ENCODE measurements at regions not wholly inside any gene's neighbourhood (a gene's known extent, or its start where the extent isn't known, plus 50 kb on each side); places are given as distances from the start of the nearest gene placed in this dataset.

DNA sequence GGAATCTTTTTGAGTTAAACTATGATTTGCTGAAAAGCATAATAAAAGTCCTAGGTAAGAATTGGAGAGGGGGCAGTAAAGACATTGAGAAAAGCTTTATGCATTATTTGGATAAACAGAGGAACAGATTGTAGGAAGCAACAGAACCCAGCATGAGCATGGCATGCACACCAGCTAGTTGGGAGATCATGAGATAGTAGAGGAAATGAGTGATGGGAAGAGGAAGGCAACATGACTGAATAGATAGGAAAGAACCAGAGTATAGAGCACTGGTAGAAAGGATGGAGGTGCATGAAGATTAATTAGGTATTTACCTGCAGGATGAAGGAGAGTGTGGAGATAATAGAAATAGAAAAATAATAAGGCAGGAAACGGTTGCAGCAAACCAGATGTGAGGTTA, 248.5 kb upstream of the LMO3 start (continued):
- TF ChIP-seq, protein P1, sequence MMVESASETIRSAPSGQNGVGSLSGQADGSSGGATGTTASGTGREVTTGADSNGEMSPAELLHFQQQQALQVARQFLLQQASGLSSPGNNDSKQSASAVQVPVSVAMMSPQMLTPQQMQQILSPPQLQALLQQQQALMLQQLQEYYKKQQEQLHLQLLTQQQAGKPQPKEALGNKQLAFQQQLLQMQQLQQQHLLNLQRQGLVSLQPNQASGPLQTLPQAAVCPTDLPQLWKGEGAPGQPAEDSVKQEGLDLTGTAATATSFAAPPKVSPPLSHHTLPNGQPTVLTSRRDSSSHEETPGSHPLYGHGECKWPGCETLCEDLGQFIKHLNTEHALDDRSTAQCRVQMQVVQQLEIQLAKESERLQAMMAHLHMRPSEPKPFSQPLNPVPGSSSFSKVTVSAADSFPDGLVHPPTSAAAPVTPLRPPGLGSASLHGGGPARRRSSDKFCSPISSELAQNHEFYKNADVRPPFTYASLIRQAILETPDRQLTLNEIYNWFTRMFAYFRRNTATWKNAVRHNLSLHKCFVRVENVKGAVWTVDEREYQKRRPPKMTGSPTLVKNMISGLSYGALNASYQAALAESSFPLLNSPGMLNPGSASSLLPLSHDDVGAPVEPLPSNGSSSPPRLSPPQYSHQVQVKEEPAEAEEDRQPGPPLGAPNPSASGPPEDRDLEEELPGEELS (CRISPR knock-in tag; IDR thresholded peaks at IDR 0.05): no peak
- TF ChIP-seq NFATC4 (CRISPR knock-in tag; IDR thresholded peaks at IDR 0.05) (no peak), TP53 (CRISPR knock-in tag; IDR thresholded peaks at IDR 0.05) (no peak), ZNF263 (CRISPR knock-in tag; IDR thresholded peaks at IDR 0.05; ENCODE audit: low read depth) (no peak), SMAD3 (CRISPR knock-in tag; IDR thresholded peaks at IDR 0.05; ENCODE audit: borderline replicate concordance) (no peak)
- TF ChIP-seq, protein P2, sequence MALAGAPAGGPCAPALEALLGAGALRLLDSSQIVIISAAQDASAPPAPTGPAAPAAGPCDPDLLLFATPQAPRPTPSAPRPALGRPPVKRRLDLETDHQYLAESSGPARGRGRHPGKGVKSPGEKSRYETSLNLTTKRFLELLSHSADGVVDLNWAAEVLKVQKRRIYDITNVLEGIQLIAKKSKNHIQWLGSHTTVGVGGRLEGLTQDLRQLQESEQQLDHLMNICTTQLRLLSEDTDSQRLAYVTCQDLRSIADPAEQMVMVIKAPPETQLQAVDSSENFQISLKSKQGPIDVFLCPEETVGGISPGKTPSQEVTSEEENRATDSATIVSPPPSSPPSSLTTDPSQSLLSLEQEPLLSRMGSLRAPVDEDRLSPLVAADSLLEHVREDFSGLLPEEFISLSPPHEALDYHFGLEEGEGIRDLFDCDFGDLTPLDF (CRISPR knock-in tag; IDR thresholded peaks at IDR 0.05): no peak

GRCh38 chr12:16849473-16849872, 243.5 kb upstream of the LMO3 start:
- H3K27me3 Mint-ChIP-seq (ENCODE audit: low read depth): no peaks in the 10 kb centered on the region
- no peak overlapping the region for H3K4me3 Mint-ChIP-seq
- no peak for DNase-seq (ENCODE audit: low spot score)
- no peaks in the 10 kb centered on the region for H3K36me3 Mint-ChIP-seq
- ChIA-PET CTCF (no interaction called here), POLR2A (no interaction called here)
- peaks cover 4% of the 10 kb centered on the region; the same call in 1 of the 2 replicates for H3K9me3 Mint-ChIP-seq
- 0 out of 2 replicates have a peak, but pooled peaks cover 4% of the 10 kb centered on the region for H3K4me1 Mint-ChIP-seq
- H3K27ac Mint-ChIP-seq: no peak overlapping the region
- ATAC-seq: no peak
- TF ChIP-seq AR (CRISPR knock-in tag; IDR thresholded peaks at IDR 0.05): no peak
- no peak for TF ChIP-seq CREB1 (CRISPR knock-in tag; IDR thresholded peaks at IDR 0.05)
- no peak for TF ChIP-seq SMAD4 (CRISPR knock-in tag; IDR thresholded peaks at IDR 0.05)
- no peak for TF ChIP-seq ESRRA (CRISPR knock-in tag; IDR thresholded peaks at IDR 0.05; ENCODE audit: borderline replicate concordance)
- no peak for TF ChIP-seq JUN (CRISPR knock-in tag; IDR thresholded peaks at IDR 0.05)
- no peak for TF ChIP-seq ZNF671 (CRISPR knock-in tag; IDR thresholded peaks at IDR 0.05)
- no peak for TF ChIP-seq ELF4 (CRISPR knock-in tag; IDR thresholded peaks at IDR 0.05; ENCODE audit: low read depth)
- no peak for TF ChIP-seq PRRX2 (CRISPR knock-in tag; IDR thresholded peaks at IDR 0.05)
- no peak for TF ChIP-seq ZNF263 (CRISPR knock-in tag; IDR thresholded peaks at IDR 0.05; ENCODE audit: low read depth)

GRCh38 chr12:16844875-16845274, 238.9 kb upstream of the LMO3 start:
- DNase-seq (ENCODE audit: low spot score) (peak; percentile 29), ATAC-seq (peak; percentile 97)
- Mint-ChIP-seq H3K9me3 (peaks cover 4% of the 10 kb centered on the region; the same call in 1 of the 2 replicates), H3K36me3 (no peaks in the 10 kb centered on the region), H3K27me3 (ENCODE audit: low read depth) (no peaks in the 10 kb centered on the region), H3K4me3 (no peak overlapping the region), H3K4me1 (0 out of 2 replicates have a peak, but pooled peaks cover 4% of the 10 kb centered on the region), H3K27ac (no peak overlapping the region)
- CTCF ChIA-PET: interaction anchor here (0.6 to 1.8 kb wide), 12 partner anchors 9 to 458 kb away, joined by 3 to 16 read pairs (median 4); no protein-coding TSS in a partner anchor
- no peak for TF ChIP-seq FOXK1 (CRISPR knock-in tag; IDR thresholded peaks at IDR 0.05)
- POLR2A ChIA-PET: no interaction called here

- no peaks in the 10 kb centered on the region for H3K36me3 Mint-ChIP-seq
- ChIA-PET CTCF (interaction anchor here (0.6 kb wide), 1 partner anchor 169 kb away, joined by 3 read pairs; no protein-coding TSS in a partner anchor), POLR2A (no interaction called here)
- H3K27me3 Mint-ChIP-seq (ENCODE audit: low read depth): no peaks in the 10 kb centered on the region
- H3K27ac Mint-ChIP-seq: peak overlapping the region; percentile 1; the same call in 1 of the 2 replicates
- DNase-seq (ENCODE audit: low spot score) (no peak), ATAC-seq (no peak; the same call in 1 of the 2 replicates)
- no peak overlapping the region for H3K4me3 Mint-ChIP-seq
- H3K4me1 Mint-ChIP-seq: peaks cover 39% of the 10 kb centered on the region
- no peaks in the 10 kb centered on the region for H3K9me3 Mint-ChIP-seq
- no peak for TF ChIP-seq OVOL2 (CRISPR knock-in tag; IDR thresholded peaks at IDR 0.05; ENCODE audit: borderline replicate concordance)
- no peak for TF ChIP-seq JAZF1 (CRISPR knock-in tag; IDR thresholded peaks at IDR 0.05)
- TF ChIP-seq TCF7 (CRISPR knock-in tag; IDR thresholded peaks at IDR 0.05; ENCODE audit: low read depth): no peak
- no peak for TF ChIP-seq ZNF416 (CRISPR knock-in tag; IDR thresholded peaks at IDR 0.05)
- TF ChIP-seq AR (CRISPR knock-in tag; IDR thresholded peaks at IDR 0.05): no peak
- TF ChIP-seq EMX1 (CRISPR knock-in tag; IDR thresholded peaks at IDR 0.05): no peak
- TF ChIP-seq MLX (CRISPR knock-in tag; IDR thresholded peaks at IDR 0.05): no peak
- no peak for TF ChIP-seq RELA (CRISPR knock-in tag; IDR thresholded peaks at IDR 0.05; ENCODE audit: borderline replicate concordance)
Measured at GRCh38 chr12:16833376-16834015, 227.5 kb upstream of the LMO3 start.
